ENCODE measurements at regions not wholly inside any gene's neighbourhood (a gene's known extent, or its start where the extent isn't known, plus 50 kb on each side); places are given as distances from the start of the nearest gene placed in this dataset.

GRCh38 chr3:34106379-34106778 is 307.9 kb downstream of the PDCD6IP start:
- TF ChIP-seq CTCF (IDR thresholded peaks at IDR 0.05) (no peak), POLR2A (IDR thresholded peaks at IDR 0.05) (no peak)

Measured in Peyer's patch (tissue), 4 donors.